Activated CD8-positive, alpha-beta T cell treated with anti-CD3 and anti-CD28 coated beads for 36 hours (primary cell): ENCODE measurements at regions not wholly inside any gene's neighbourhood (a gene's known extent, or its start where the extent isn't known, plus 50 kb on each side); places are given as distances from the start of the nearest gene placed in this dataset.

Experiments
- ATAC-seq: fragments of 200-7000 bp; cut with Tn5 transposase; one replicate; pipeline ENCODE4 v1.10.0; 2021; ENCODE audit warnings: mild to moderate bottlenecking, moderate library complexity
- CTCF ChIA-PET: fragments of 350-600 bp; sonication (Branson Sonifier 250); formaldehyde crosslinking; loops from one replicate; lab custom pipeline; 2021; ENCODE audit warnings: antibody characterized with exemption; lab: Charles Lee
- POLR2A ChIA-PET: fragments of 350-600 bp; sonication (Branson Sonifier 250); formaldehyde crosslinking; loops from one replicate; lab custom pipeline; 2021; ENCODE audit warnings: antibody characterized with exemption; lab: Charles Lee
- DNase-seq: peaks from one replicate; pipeline ENCODE4 v3.0.0-alpha.2; 2020
- H3K27ac Mint-ChIP-seq: one replicate; pipeline ENCODE4 v1.8.0; 2021; ENCODE audit warnings: mild to moderate bottlenecking, mixed read lengths
- H3K27me3 Mint-ChIP-seq: one replicate; pipeline ENCODE4 v1.8.0; 2021; ENCODE audit warnings: mixed read lengths
- H3K36me3 Mint-ChIP-seq: one replicate; pipeline ENCODE4 v1.8.0; 2021; ENCODE audit warnings: low read depth, mixed read lengths
- H3K4me1 Mint-ChIP-seq: one replicate; pipeline ENCODE4 v1.8.0; 2021; ENCODE audit warnings: low read depth, mixed read lengths
- H3K4me3 Mint-ChIP-seq: one replicate; pipeline ENCODE4 v1.8.0; 2021; ENCODE audit warnings: mild to moderate bottlenecking, moderate library complexity, mixed read lengths
- H3K9me3 Mint-ChIP-seq: one replicate; pipeline ENCODE4 v1.8.0; 2021; ENCODE audit warnings: mixed read lengths
- intact Hi-C: fragments of 100-400 bp; cut with micrococcal nuclease; formaldehyde crosslinking; loops from one replicate; pipeline ENCODE4 v1.10.0; 2022
- TF ChIP-seq, protein P1 (sequence below): fragments of 200-600 bp; IDR thresholded peaks from one replicate; pipeline ENCODE4 v1.8.0; 2022; ENCODE audit warnings: antibody characterized with exemption, mild to moderate bottlenecking

GRCh38 chr2:217254111-217254510 is 394.2 kb upstream of the TNP1 start:
- Mint-ChIP-seq H3K9me3 (no peaks in the 10 kb centered on the region), H3K4me3 (no peak overlapping the region), H3K27ac (no peak overlapping the region), H3K4me1 (no peaks in the 10 kb centered on the region), H3K36me3 (no peaks in the 10 kb centered on the region), H3K27me3 (peaks cover 7% of the 10 kb centered on the region)
- TF ChIP-seq, protein P1, sequence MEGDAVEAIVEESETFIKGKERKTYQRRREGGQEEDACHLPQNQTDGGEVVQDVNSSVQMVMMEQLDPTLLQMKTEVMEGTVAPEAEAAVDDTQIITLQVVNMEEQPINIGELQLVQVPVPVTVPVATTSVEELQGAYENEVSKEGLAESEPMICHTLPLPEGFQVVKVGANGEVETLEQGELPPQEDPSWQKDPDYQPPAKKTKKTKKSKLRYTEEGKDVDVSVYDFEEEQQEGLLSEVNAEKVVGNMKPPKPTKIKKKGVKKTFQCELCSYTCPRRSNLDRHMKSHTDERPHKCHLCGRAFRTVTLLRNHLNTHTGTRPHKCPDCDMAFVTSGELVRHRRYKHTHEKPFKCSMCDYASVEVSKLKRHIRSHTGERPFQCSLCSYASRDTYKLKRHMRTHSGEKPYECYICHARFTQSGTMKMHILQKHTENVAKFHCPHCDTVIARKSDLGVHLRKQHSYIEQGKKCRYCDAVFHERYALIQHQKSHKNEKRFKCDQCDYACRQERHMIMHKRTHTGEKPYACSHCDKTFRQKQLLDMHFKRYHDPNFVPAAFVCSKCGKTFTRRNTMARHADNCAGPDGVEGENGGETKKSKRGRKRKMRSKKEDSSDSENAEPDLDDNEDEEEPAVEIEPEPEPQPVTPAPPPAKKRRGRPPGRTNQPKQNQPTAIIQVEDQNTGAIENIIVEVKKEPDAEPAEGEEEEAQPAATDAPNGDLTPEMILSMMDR, result no peak
- intact Hi-C loops, result no loop called here
- no peak for ATAC-seq
- ChIA-PET POLR2A (no interaction called here), CTCF (no interaction called here)
- no peak for DNase-seq

- Mint-ChIP-seq H3K9me3 (no peaks in the 10 kb centered on the region), H3K4me1 (no peaks in the 10 kb centered on the region), H3K4me3 (no peak overlapping the region), H3K27ac (no peak overlapping the region), H3K27me3 (peaks cover 7% of the 10 kb centered on the region), H3K36me3 (no peaks in the 10 kb centered on the region)
- intact Hi-C loops, result no loop called here
- DNase-seq, result no peak
- TF ChIP-seq, protein P1, result no peak
- CTCF ChIA-PET, result no interaction called here
- no peak for ATAC-seq
- POLR2A ChIA-PET, result no interaction called here
Measured at GRCh38 chr2:217252181-217252580, 392.3 kb upstream of the TNP1 start.

GRCh38 chr2:217250013-217250524 is 390.2 kb upstream of the TNP1 start:
- no peak overlapping the region for H3K4me3 Mint-ChIP-seq
- H3K27me3 Mint-ChIP-seq, result peaks cover 5% of the 10 kb centered on the region
- H3K36me3 Mint-ChIP-seq, result no peaks in the 10 kb centered on the region
- no peak overlapping the region for H3K27ac Mint-ChIP-seq
- ChIA-PET POLR2A (no interaction called here), CTCF (no interaction called here)
- no peaks in the 10 kb centered on the region for H3K9me3 Mint-ChIP-seq
- TF ChIP-seq, protein P1, result no peak
- H3K4me1 Mint-ChIP-seq, result peaks cover 11% of the 10 kb centered on the region
- DNase-seq (no peak), ATAC-seq (no peak)
- intact Hi-C loops, result no loop called here

DNA sequence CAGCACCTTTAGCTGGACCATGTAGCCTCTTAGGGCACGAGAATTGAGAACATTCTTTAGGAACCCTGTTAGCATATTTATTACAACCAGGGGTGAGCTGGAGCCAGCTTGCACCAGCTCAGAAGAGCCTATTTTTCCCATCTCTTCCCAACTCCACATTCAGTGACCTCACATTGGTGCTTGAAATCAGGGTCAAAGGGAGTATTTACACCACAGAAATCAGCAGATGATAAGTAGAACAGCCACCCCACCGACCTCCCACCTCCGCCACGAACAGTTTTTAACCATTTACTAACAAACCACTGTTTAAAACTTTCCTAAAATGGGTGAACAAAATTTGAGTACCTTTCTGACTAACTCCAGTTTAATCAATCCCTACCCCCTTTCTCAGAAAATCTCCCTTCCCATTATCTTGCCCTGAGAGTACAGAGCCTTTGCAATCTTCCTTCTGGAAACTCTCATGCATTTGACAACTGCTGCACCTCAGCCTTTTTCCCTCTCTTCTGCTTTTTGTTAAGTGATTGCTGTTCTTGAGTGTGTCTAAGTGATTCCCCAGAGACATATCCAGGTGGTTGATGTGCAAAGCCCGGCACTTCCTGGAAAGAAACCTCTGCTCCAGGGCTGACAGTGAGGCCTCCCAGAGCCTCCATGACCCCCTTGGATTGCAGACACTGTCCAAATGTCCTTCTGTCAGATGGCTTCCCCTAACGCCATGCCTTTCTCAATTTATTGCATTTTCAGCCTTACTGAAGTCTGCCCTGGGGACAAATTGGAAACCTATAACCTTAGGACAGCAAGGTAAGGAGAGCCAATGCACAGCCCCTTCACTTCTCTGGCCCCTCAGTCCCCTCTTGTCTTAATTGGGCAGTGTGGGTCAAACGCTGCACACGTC is 389.5 kb upstream of the TNP1 start:
- Mint-ChIP-seq H3K4me3 (no peak overlapping the region), H3K27me3 (peaks cover 9% of the 10 kb centered on the region), H3K36me3 (no peaks in the 10 kb centered on the region), H3K9me3 (no peaks in the 10 kb centered on the region), H3K4me1 (peaks cover 11% of the 10 kb centered on the region), H3K27ac (no peak overlapping the region)
- intact Hi-C loops, result no loop called here
- ATAC-seq, result no peak
- TF ChIP-seq, protein P1, result no peak
- no peak for DNase-seq
- CTCF ChIA-PET, result interaction anchor here (0.7 kb wide), 1 partner anchor 14 kb away, joined by 3 read pairs; no protein-coding TSS in a partner anchor
- POLR2A ChIA-PET, result interaction anchor here (0.6 kb wide), 1 partner anchor 268 kb away, joined by 3 read pairs; no protein-coding TSS in a partner anchor

DNA sequence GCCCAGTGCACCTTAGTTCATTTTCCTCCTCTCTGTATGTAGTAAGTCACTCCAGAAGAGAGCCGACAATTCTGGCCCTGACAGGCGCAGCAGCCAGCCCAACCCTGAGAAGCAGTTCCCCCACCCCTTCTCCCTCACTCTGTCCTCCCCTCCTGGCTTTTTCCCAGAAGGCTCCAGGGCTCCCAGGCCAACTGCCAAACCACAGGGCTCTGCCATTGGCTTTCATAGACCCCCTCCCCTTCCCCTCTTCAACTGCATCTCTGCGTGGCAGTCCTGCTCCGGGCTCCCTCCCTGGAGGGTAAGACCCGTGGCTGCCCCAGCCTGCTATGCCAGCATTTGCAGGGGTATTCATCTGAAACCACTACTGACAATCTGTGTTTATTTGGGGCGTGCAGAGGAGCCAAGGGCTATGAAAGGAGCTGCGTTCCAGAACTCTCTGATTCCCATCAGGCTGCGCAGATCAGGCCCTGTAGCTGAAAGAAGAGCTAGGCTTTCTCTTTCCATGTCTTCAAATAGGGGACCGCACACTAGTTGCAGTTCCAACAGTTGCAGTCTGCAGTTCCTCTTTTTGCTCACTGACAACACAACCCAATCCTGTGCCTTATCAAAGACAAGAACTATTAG is 388.6 kb upstream of the TNP1 start:
- H3K36me3 Mint-ChIP-seq, result no peaks in the 10 kb centered on the region
- H3K27me3 Mint-ChIP-seq, result peaks cover 14% of the 10 kb centered on the region
- TF ChIP-seq, protein P1, result no peak
- intact Hi-C loops, result no loop called here
- no peaks in the 10 kb centered on the region for H3K9me3 Mint-ChIP-seq
- peaks cover 11% of the 10 kb centered on the region for H3K4me1 Mint-ChIP-seq
- ATAC-seq (no peak), DNase-seq (no peak)
- ChIA-PET CTCF (interaction anchor here (0.7 kb wide), 1 partner anchor 15 kb away, joined by 3 read pairs; no protein-coding TSS in a partner anchor), POLR2A (interaction anchor here (0.6 kb wide), 1 partner anchor 269 kb away, joined by 3 read pairs; no protein-coding TSS in a partner anchor)
- H3K27ac Mint-ChIP-seq, result no peak overlapping the region
- no peak overlapping the region for H3K4me3 Mint-ChIP-seq
